BLaER1 (cell line): ENCODE measurements at regions not wholly inside any gene's neighbourhood (a gene's known extent, or its start where the extent isn't known, plus 50 kb on each side); places are given as distances from the start of the nearest gene placed in this dataset.
"Not testable (repeated sequence)": the region's sequence is repeated elsewhere in the genome, so short reads cannot be mapped to it uniquely, and the experiment has no call there.

Experiments used
- H3K27ac ChIP-seq: shearing (Covaris generic); formaldehyde crosslinking; 2 replicates; pipeline ENCODE4 v1.8.1; 2022
- H3K27me3 ChIP-seq: shearing (Covaris generic); formaldehyde crosslinking; 2 replicates; pipeline ENCODE4 v1.8.1; 2022
- H3K36me3 ChIP-seq: shearing (Covaris generic); formaldehyde crosslinking; 2 replicates; pipeline ENCODE4 v1.8.1; 2022
- H3K4me1 ChIP-seq: shearing (Covaris generic); formaldehyde crosslinking; 2 replicates; pipeline ENCODE4 v1.8.1; 2022
- H3K4me2 ChIP-seq: shearing (Covaris generic); formaldehyde crosslinking; 2 replicates; pipeline ENCODE4 v1.8.1; 2022
- H3K4me3 ChIP-seq: shearing (Covaris generic); formaldehyde crosslinking; 2 replicates; pipeline ENCODE4 v1.8.1; 2022
- H3K9ac ChIP-seq: shearing (Covaris generic); formaldehyde crosslinking; 2 replicates; pipeline ENCODE4 v1.8.1; 2022
- H3K9me3 ChIP-seq: shearing (Covaris generic); formaldehyde crosslinking; 2 replicates; pipeline ENCODE4 v1.8.1; 2022
- H4K20me1 ChIP-seq: shearing (Covaris generic); formaldehyde crosslinking; 2 replicates; pipeline ENCODE4 v1.8.1; 2022
- Cebpa-rat ChIP-seq: shearing (Covaris generic); IDR thresholded peaks from 2 replicates; pipeline ENCODE4 v1.8.1; 2022

DNA sequence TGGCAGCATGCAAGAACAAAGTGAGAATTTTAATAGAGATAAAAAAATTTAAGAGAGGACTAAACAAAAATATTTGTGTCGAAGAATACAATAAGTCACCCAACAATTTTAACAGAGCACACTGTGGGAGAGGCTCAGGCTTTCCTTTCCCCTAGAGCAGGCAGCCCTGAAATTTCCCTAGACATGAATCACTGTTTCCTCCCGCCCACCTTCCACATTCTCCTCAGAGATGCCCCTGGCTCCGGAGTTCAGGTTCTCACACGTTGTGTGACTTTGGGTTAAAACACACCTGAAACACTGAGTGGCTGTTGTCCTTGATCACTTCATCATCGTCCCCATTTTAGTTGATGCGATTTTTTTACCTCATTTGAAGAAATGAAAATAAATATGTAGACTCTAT, 1231.1 kb downstream of the TMEM121 start:
- H3K9ac ChIP-seq, H3K27ac ChIP-seq, H3K4me3 ChIP-seq, H3K4me1 ChIP-seq, H3K36me3 ChIP-seq, H3K27me3 ChIP-seq, H3K9me3 ChIP-seq, H3K4me2 ChIP-seq, H4K20me1 ChIP-seq: not testable (repeated sequence)

DNA sequence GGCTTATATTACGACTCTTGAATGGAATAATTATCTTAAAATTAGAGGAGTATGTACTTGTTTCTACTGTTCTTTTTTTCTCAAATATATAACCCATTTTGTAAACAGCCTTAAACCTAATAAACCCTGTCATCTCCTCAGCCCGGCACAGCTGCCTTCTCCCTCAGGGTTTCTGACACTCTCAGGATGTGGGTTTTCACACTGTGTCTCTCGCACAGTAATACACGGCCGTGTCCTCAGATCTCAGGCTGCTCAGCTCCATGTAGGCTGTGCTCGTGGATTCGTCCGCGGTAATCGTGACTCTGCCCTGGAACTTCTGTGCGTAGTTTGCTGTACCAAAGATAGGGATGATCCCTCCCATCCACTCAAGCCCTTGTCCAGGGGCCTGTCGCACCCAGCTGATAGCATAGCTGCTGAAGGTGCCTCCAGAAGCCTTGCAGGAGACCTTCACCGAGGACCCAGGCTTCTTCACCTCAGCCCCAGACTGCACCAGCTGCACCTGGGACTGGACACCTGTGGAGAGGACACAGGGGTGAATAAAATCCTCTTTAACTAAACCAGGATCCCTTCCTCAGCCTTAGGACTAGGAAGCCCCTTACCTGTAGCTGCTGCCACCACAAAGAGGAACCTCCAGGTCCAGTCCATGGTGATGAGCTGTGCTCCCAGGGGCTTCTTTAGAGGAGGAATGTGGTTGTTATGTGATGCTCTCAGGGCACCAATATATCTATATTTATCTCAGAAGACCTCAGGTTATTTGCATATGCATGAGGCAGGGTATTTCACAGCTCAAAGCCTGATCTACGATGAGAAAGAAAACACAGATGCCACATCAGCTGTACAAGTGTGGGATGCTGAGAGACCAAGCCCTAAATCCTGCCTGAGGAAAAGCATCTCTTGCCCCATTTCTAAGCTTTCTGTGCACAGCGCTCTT, 1235.8 kb downstream of the TMEM121 start:
- Histone ChIP-seq H3K4me2 (0 out of 2 replicates have a peak overlapping the region, but pooled peaks have one; percentile 56), H3K4me1 (peaks cover 31% of the 10 kb centered on the region)
- not testable (repeated sequence) for H3K4me3 ChIP-seq, H4K20me1 ChIP-seq, H3K9me3 ChIP-seq, H3K36me3 ChIP-seq, H3K9ac ChIP-seq, H3K27me3 ChIP-seq, H3K27ac ChIP-seq

DNA sequence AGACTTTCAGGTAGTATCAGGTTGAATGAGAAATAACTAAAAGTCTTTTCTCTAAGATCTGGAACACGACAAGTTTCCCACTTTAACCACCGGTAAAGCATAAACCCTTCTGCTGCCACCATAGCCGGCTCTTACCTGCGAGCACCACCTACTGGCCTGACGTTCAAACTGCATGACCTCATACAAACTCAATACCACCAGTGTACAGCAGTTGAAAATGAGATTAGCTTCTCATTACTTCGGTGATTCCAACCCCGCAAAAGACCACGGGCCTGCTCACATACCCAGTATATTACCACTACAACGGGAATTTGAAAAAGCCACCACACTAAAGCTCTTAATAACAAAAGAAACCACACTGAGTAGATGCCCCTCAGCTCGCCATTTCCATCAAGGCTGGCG, 1238.6 kb downstream of the TMEM121 start:
- H3K36me3 ChIP-seq, H3K4me3 ChIP-seq, H3K27me3 ChIP-seq, H3K9me3 ChIP-seq, H4K20me1 ChIP-seq: not testable (repeated sequence)
- Histone ChIP-seq H3K27ac (peak overlapping the region; percentile 74), H3K4me1 (peaks cover 38% of the 10 kb centered on the region), H3K9ac (0 out of 2 replicates have a peak overlapping the region, but pooled peaks have one; percentile 29), H3K4me2 (peak overlapping the region; percentile 44; the same call in 1 of the 2 replicates)

GRCh38 chr14:106766145-106766544, 1239.8 kb downstream of the TMEM121 start:
- no peaks in the 10 kb centered on the region for H4K20me1 ChIP-seq
- H3K27me3 ChIP-seq: no peaks in the 10 kb centered on the region
- H3K36me3 ChIP-seq: no peaks in the 10 kb centered on the region
- TF ChIP-seq Cebpa-rat: no peak
- H3K4me2 ChIP-seq: peak overlapping the region; percentile 74
- peak overlapping the region; percentile 89 for H3K27ac ChIP-seq
- no peaks in the 10 kb centered on the region for H3K9me3 ChIP-seq
- no peak overlapping the region for H3K4me3 ChIP-seq
- H3K4me1 ChIP-seq: peaks cover 40% of the 10 kb centered on the region
- peak overlapping the region; percentile 71 for H3K9ac ChIP-seq

DNA sequence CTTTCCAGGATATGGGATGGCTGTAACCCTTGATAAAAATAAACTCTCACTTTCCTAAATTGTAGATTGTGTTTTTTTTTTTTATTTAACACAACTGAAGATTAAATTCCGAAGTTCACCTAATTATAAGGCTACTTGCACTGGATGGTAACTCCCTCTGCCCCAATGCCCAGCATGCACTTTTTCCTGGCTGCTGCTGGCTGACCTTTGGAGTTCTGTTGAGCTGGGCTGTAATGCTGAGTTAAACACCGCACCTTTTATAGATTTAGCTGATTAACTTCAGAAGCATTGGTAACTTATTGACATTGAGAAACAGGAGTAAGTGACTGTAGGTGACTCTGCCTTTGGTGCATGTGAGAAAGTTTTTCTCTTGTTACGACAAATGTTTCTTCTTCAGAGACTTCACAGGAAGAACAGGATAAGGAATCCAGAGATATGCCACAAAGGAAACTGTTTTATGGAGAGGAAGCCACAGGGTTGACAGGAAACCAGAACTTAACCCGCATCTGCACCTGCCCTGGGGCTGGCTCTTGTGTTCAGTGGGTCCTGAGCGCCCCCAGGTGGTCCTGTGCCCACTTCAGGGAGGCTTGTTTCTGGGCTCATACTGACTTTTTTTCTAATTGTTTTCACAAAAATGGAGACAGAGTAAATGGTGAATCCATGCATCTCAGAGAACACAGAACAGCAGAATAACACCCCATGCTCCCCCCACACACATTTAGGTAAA, 1240.3 kb downstream of the TMEM121 start:
- not testable (repeated sequence) for H4K20me1 ChIP-seq, H3K36me3 ChIP-seq, H3K27me3 ChIP-seq, H3K9me3 ChIP-seq
- peaks cover 40% of the 10 kb centered on the region for H3K4me1 ChIP-seq
- peak overlapping the region; percentile 74 for H3K4me2 ChIP-seq
- peak overlapping the region; percentile 89 for H3K27ac ChIP-seq
- peak overlapping the region; percentile 41; the same call in 1 of the 2 replicates for H3K4me3 ChIP-seq
- H3K9ac ChIP-seq: peak overlapping the region; percentile 71

DNA sequence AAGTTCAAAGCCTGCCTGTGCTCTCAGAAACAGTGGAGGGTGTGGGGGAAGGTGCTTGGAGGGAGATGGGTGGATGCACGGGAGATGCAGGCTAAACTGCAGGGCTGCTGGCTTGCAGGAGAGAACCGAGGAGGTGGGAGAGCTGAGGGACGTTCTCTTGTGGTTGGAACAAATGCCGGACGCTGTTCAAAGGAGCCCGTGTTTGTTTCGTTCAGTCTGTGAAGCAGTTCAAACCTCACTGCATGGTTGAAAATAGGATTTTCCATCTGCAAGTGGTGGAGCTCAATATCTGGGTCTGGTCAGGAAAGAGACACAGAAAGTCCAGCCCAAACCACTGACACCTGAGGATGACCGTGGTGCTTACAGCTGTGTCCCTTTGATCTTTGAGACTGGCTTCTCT, 1241.8 kb downstream of the TMEM121 start:
- 0 out of 2 replicates have a peak overlapping the region, but pooled peaks have one; percentile 28 for H3K4me3 ChIP-seq
- peak overlapping the region; percentile 92 for H3K27ac ChIP-seq
- H3K36me3 ChIP-seq, H4K20me1 ChIP-seq, H3K27me3 ChIP-seq, H3K9me3 ChIP-seq: not testable (repeated sequence)
- H3K4me1 ChIP-seq: peaks cover 50% of the 10 kb centered on the region
- peak overlapping the region; percentile 60 for H3K9ac ChIP-seq
- H3K4me2 ChIP-seq: peak overlapping the region; percentile 65

GRCh38 chr14:106768972-106769700, 1242.8 kb downstream of the TMEM121 start:
- not testable (repeated sequence) for H3K9me3 ChIP-seq
- peaks cover 57% of the 10 kb centered on the region for H3K4me1 ChIP-seq
- peak overlapping the region; percentile 92 for H3K27ac ChIP-seq

GRCh38 chr14:106770158-106770672, 1243.8 kb downstream of the TMEM121 start:
- peak overlapping the region; percentile 92 for H3K27ac ChIP-seq
- not testable (repeated sequence) for H4K20me1 ChIP-seq, H3K9me3 ChIP-seq, H3K27me3 ChIP-seq, H3K36me3 ChIP-seq
- H3K4me3 ChIP-seq: peak overlapping the region; percentile 67
- peak overlapping the region; percentile 61 for H3K4me2 ChIP-seq
- H3K9ac ChIP-seq: peak overlapping the region; percentile 86
- peaks cover 59% of the 10 kb centered on the region for H3K4me1 ChIP-seq

More at GRCh38 chr14:106768972-106769700, 1242.8 kb downstream of the TMEM121 start:
- not testable (repeated sequence) for H4K20me1 ChIP-seq, H3K27me3 ChIP-seq, H3K4me3 ChIP-seq, H3K36me3 ChIP-seq
- H3K4me2 ChIP-seq: peak overlapping the region; percentile 61
- H3K9ac ChIP-seq: 0 out of 2 replicates have a peak overlapping the region, but pooled peaks have one; percentile 41

DNA sequence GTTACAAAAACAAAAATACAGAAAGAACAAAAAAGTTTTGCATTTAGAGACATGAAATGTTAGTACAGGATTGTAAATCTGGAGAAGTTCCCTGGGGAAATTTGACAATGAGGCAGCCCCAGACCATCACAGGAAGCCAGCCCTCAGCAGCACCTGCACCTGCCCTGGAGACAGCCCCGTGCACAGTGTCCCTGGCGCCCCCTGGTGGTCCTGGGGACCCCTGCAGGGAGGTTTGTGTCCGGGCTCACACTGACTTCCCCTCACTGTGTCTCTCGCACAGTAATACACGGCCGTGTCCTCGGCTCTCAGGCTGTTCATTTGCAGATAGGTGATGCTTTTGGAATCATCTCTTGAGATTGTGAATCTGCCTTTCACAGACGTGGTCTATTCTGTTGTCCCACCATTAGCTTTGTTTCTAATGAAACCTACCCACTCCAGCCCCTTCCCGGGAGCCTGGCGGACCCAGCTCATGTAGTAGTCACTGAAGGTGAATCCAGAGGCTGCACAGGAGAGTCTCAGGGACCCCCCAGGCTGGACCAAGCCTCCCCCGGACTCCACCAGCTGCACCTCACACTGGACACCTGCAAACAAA, 1248.6 kb downstream of the TMEM121 start:
- Histone ChIP-seq H3K9me3 (peaks cover 19% of the 10 kb centered on the region), H3K9ac (peak overlapping the region; percentile 76; the same call in 1 of the 2 replicates), H3K4me1 (peaks cover 52% of the 10 kb centered on the region), H3K27ac (peak overlapping the region; percentile 86), H3K4me2 (peak overlapping the region; percentile 93), H3K4me3 (peak overlapping the region; percentile 54)
- H3K27me3 ChIP-seq, H4K20me1 ChIP-seq, H3K36me3 ChIP-seq: not testable (repeated sequence)
